MM.1S (cell line): ENCODE measurements at regions not wholly inside any gene's neighbourhood (a gene's known extent, or its start where the extent isn't known, plus 50 kb on each side); places are given as distances from the start of the nearest gene placed in this dataset.

Experiments used
- CTCF ChIP-seq: fragments of 300-600 bp; sonication (generic); IDR thresholded peaks from 2 replicates; pipeline ENCODE4 v1.5.1; 2016; ENCODE audit warnings: antibody characterized with exemption, low read length, mixed read lengths
- EZH2 ChIP-seq: fragments of 300-600 bp; sonication (generic); optimal IDR thresholded peaks from 2 replicates; pipeline ENCODE3; 2017; ENCODE audit warnings: low read depth, mild to moderate bottlenecking, antibody characterized with exemption, low read length, mixed read lengths

- TF ChIP-seq CTCF, result no peak
- no peak for TF ChIP-seq EZH2
Measured at GRCh38 chr5:23027830-23028229, 174.7 kb upstream of the CDH12 start.
